GM21737 (cell line): ENCODE measurements at regions not wholly inside any gene's neighbourhood (a gene's known extent, or its start where the extent isn't known, plus 50 kb on each side); places are given as distances from the start of the nearest gene placed in this dataset.
"Not testable (repeated sequence)": the region's sequence is repeated elsewhere in the genome, so short reads cannot be mapped to it uniquely, and the experiment has no call there.

Experiments used
- ATAC-seq: cut with Tn5 transposase; IDR thresholded peaks from one replicate; pipeline ENCODE4 v1.9.1; 2021; ENCODE audit warnings: mild to moderate bottlenecking, moderate library complexity; ENCODE audit not compliant: unreplicated experiment

DNA sequence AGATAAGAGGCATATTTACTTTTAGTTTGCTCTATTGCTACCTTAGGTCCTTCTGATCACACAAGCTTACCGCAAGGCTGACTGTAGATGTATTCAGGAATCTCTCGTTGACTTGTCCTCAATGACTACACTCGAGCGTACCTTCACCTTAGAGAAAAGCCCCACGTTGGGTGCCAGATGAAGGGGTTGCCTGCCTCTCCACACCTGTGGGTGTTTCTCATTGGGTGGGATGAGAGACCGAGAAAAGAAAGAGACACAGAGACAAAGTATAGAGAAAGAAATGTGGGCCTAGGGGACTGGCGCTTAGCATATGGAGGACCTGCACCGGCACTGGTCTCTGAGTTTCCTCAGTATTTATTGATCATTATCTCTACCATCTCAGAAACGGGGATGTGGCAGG, 51.8 kb downstream of the ASCL4 start:
- no peak for ATAC-seq

DNA sequence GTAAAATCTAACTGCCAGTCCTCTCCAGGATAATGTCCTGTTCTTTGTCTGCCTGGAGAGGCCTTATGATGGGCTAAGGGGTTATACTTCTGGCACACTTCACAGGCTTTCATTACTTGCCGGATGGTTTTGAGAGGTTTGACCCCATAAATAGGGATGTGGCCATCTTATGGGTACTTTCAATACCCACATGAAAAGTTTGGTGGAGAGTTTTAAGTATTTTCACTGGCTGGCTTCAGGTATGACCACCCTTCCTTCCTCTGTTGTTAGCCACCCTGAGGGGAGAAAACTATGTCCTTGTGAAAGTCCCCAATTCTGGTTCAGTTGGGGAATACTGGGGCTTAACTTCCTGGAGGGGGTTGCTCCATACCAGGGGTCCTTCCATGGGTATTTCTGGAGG, 54.8 kb downstream of the ASCL4 start:
- ATAC-seq: no peak

DNA sequence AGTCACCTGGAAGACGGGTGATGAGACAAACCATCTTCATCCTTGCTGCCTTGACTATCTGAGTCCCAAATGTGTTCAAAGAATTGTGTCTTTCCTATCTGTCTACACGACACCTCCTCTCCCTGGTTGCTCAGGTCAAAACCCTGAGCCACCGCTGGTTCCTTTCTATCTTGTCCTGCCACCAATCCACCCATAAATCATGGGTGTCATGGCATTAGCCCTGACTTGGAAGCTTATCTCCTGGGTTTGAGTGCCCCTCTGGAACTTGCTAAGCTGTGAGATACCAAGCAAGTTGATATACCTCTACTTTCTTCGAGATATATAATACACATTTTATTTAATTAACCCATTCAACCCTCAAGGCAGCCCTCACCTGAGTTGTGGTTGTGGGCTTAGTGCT, 57.9 kb downstream of the ASCL4 start:
- no peak for ATAC-seq

DNA sequence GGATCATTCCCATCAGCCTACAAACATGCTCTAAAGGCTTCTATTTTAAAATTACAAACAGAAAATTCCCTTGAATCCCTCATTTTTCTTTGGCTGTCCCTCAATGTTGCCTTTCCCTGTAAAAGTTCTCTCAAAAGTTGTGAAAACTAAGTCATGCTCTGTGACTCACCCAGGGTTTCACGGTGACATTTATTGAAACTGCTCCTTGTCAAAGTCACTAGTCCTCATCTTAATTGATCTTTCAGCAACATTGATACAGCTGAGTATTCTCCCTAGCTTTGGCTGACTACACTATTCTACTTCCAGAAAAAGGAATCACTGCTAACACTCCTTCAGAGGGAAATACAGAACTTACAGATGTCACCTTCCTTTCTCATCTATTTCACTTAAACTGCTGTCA, 65.7 kb downstream of the ASCL4 start:
- ATAC-seq: no peak

DNA sequence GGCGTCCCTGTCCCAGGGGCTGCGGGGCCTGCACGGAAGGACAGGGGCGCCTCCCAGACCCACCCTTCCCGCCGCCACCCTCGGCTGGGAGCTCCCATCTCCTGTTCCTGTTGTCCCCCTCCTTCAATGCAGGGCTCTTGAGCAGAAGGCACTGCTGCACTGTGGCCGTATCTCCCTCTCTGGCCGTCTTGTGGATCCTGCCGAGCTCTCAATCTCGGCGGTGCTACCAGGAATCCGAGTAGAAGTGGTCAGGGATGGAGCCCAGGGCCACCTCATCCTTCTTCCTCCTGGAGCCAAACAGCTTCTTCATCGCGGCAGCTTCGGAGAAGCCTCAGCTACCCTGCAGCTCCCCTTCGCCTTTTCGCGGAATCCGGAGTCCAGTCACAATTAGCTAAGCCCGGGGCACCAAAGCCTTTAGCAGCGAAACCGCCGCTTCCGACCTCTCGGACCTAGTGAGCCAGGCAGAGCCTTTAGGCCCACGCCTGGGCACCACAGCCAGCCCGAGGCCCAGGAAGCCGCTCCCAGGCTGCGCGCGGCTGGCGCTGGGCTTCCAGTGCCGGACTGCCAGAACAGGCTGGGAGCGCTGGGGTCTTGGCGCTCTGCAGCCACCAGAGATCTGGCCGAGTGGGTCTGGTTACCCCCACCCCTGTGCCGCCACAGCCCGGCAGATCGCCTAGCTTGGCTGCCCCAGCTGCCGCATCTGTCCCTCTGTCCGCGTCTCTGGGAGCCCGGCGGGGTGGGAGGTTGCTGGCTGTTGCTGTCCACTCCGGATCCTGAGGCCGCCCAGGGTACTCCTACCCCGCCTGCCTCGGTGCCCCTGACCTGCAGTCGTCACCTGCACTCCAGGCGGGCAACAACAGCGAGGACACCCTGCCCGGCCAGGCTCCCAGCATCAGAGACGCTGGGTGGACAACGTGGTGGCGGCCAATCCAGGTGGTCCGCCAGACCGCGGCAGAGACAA, 69.1 kb downstream of the ASCL4 start:
- ATAC-seq: no peak

DNA sequence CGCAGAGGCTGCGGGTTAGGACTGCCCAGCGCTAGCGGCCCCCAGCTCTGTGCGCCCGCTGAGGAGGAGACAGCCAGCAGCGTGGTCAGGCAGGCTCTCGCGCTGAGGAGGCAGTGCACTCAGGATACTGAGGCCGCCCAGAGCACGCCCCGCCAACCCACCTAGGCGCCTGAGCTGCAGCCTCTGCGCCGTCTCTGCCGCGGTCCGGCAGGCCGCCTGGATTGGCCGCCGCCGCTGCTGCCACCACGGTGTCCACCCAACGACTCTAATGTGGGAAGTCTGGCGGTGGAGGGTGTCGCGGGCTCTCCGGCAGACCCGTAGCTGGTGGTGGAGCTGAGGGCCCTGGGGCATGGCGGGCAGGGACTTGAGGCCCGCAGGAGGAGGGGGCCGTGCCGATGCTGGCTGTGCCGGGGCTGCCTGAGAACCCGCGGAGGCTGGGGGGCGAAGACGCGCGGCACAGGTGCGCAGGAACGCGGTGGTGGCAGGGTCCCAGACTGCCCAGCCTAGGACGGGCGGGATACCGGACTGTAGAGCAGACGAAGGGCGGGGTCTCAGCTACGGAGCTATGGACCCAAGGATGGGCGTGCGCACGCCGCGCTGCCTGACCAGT, 69.9 kb downstream of the ASCL4 start:
- ATAC-seq: no peak

DNA sequence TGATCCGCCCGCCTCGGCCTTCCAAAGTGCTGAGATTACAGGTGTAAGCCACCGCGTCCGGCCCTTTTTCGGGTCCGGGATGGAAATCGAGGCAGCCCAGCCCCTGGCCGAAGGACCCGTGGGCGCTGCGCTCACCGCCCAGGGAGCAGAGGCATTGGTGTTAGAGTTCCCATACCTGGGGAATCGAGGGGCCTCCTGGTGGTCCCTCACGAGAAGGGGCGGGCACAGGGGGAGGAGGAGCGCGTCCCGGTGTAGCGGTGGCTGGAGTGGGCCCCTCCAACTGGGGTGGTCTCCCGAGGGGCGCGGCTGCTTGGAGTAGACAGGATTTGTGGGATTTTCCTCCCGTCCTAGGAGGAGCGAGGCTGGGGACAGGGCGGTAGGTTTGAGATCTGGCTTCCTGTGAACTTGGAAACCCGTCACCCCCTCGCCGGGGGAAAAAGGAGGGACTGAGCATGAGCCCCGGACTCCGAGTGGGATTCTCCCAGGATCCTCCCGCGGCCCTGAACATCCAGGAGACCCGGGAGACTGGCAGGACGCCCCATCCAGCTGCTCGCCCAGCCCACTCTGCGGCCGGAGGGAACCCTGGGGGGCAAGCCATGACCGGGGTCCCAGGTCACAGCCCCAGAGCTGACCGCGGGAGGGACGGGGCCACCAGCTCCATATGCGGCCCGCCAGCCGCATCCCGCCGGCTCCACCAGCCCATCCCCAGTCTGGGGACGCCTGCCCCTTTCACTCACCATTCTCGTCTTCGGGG, 70.9 kb downstream of the ASCL4 start:
- no peak for ATAC-seq

DNA sequence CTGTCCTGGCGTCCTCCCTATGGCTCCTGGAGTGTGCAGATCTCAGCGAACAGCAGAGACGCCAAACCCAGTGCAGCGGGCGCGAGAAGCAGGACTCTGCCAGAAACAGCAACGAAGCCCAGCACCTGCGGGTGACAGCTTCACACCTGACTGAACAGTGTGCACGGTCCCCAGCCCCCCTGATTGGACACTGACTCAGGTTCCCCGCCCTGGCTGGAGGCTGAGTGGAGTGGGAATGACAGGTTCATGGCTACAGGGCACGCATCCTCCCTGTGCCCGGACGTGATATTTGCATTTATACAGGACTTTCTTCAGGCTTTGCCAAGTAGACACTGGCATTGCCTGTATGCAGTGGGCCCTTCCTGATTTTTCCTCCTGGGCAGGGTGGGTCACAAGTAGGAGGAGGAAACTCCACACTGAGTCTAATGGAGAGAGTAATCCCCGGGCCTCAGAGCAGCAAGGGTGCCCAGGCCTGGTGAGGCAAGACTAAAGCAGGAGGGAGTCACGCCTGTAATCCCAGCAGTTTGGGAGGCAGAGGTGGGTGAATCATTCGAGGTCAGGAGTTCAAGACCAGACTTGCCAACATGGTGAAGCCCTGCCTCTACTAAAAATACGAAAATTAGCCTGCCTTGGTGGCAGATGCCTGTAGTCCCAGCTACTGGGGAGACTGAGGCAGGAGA, 71.6 kb downstream of the ASCL4 start:
- ATAC-seq: no peak

DNA sequence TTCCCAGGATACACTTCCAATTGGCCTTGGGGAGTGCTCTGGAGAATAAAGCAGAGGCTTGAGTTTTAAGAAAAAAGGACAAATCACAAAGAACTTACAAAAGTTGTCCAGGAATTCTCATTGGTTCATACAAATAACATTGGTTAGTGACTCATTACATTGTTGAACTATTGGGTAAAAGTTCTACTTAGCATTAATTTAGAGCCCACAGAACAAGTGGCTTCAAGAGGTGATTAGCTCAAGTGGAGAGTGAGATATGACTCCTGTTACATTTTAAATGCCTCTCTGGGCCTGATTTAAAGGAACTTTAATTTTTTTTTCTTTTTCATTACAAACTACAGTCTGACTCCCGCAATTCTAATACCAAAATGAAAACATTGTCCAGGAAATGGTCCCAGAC, 72.9 kb downstream of the ASCL4 start:
- no peak for ATAC-seq

DNA sequence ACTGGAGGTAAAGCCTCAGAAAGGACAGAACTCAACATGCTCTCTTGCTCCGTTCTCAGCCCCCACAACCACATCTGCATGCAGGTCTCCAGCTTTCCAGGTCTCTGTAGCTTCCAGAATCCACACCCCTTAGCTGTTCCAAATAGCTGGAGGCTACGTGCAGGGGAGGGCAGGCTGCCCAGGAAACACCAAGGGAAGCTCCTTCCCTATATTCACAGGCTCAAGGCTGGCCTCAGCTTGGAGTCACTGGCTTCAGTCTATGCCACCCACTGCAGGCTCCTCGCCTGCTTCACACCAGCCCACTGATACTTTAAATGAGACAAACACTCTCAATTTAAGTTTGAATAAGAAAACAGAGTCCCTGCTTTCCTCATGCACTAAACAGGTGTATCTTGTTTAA, 73.3 kb downstream of the ASCL4 start:
- ATAC-seq: no peak

DNA sequence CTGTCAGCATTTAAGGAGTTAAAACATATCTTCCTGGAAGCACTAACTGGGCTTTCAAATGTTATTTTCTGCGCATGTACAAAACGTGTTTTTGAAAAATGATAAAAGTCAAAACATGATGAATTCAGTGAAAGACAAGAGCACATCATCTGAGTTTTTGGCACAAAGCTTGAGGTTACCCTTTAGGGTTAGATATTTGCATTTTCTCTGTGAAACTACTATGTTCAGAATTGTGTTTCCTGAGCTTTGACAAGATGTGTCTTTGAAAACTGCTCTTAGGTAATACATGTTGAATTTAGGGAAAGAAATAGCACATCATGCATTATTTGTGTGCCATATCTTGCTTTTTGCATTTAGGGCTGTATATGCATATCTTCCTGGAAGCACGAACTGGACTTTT, 79.0 kb downstream of the ASCL4 start:
- ATAC-seq: no peak

DNA sequence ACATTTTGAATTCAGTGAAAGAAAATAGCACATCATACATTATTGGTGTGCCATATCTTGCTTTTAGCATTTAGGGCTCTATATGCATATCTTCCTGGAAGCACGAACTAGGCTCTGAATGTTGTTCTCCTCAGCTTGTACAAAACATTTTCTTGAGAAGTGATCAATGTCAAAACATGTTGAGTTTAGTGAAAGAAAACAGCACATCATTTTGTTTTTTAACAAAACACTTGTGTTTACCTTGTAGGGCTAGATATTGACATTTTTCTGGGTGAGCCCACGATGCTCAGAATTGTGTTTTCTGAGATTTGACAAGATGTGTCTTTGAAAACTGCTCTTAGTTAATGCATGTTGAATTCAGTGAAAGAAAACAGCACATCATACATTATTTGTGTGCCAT, 81.0 kb downstream of the ASCL4 start:
- no peak for ATAC-seq

DNA sequence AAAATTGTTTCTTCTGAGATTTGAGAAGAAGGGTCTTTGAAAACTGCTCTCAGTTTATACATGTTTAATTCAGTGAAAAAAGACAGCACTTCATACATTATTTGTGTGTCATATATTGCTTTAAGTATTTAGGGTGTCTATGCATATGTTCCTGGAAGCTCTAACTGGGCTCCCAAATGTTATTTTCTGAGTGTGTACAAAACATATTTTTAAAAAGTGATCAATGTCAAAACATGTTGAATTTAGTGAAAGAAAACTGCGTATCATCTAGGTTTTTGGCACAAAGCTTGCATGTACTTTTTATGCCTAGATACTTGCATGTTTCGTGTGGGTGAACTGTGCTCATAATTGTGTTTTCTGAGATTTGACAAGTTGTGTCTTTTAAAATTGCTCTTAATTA, 81.6 kb downstream of the ASCL4 start:
- ATAC-seq: no peak

DNA sequence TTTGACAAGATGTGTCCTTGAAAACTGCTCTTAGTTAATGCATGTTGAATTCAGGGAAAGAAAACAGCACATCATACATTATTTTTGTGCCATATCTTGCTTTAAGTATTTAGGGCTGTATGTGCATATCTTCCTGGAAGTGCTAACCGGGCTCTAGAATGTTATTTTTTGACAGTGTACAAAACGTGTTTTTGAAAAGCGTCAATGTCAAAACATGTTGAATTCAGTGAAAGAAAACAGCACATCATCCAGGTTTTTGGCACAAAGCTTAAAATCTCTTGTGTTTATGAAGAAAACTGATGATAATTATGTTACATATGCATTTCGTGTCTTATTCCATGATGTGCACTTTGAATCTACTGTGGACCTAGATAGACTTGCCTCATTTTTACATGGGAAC, 82.7 kb downstream of the ASCL4 start:
- ATAC-seq: no peak

DNA sequence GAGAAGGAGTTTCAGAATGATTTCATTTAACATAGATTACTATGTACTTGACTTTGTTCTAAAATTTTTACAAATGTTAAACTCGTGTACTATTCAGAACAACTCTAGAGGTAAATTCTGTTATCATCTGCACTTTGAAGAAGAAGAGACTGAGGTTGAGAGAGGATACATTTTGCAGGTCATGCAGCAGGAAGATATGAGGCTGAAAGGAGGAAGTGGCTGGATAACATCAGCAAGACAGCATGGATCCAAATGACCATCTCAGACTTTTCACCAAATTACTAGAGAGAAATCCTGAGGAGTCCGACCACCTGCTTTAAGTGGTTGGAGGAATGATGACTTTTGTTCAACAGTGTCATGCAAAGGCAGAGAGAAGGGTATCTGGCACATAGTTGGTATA, 84.9 kb downstream of the ASCL4 start:
- no peak for ATAC-seq

DNA sequence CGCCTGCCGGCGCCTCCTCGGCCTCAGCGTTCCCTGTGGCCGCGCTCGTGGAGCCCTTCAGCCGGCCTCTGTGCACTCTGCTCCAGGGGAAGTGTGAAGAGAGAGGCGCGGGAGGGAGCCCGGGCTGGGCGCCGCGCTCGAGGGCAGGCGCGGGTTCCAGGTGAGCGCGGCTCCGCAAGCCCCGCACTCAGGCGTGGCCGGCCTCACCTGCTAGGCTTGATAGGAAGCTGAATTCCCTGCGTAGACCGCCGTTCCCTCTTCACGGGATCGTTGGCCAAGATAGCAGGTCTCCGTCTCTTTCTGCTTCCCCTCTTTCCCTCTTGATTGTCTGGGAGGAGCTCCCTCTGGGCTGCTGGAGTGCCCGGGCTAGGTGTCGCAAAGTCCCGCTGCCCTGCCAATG, 89.7 kb downstream of the ASCL4 start:
- no peak for ATAC-seq

DNA sequence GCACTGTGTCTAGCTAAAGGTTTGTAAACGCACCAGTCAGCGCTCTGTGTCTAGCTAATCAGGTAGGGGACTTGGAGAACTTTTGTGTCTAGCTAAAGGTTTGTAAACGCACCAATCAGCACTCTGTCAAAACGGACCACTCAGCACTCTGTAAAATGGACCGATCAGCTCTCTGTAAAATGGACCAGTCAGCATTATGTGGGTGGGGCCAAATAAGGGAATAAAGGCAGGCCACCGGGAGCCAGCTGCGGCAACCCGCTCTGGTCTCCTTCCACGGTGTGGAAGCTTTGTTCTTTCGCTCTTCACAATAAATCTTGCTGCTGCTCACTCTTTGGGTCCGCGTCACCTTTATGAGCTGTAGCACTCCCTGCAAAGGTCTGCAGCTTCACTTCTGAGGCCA, 90.2 kb downstream of the ASCL4 start:
- ATAC-seq: not testable (repeated sequence)

DNA sequence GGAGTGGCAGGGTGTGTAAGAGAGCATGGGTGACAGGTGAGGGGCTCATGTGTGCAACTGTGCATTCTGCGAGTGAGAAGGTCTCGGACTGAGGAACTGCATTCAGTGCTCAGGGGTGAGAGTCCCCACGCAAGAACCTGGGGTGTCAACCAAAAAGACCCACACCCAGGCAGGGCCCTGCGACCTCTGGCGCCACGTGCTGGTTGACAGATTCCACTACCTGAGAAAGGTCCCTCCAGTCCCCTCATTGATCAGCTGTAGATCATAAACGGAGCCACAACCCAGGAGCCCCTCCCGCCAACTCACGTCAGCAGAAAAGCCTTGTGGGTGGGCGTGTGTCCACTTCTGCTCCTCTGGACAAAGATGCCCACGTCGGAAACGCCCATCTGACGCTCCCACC, 98.7 kb downstream of the ASCL4 start:
- no peak for ATAC-seq

DNA sequence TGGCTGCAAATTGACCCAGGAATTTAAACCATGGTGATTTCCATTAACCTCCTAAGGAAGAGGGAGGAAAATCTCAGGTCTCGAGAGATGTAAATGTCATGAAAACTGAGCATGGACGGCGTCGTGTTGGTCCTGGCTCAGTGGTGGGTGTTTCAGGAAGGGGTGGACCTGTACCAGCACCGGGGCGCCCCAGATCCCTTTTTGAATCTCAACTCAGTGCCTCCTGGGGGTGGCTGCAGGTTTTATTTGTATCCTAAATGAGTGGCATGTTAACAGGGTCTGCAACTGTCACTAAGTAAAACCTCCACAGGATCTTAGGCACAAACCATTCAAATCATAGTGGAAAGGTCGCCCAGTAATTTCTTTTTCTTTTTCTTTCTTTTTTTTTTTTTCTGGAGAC, 101.3 kb downstream of the ASCL4 start:
- no peak for ATAC-seq

DNA sequence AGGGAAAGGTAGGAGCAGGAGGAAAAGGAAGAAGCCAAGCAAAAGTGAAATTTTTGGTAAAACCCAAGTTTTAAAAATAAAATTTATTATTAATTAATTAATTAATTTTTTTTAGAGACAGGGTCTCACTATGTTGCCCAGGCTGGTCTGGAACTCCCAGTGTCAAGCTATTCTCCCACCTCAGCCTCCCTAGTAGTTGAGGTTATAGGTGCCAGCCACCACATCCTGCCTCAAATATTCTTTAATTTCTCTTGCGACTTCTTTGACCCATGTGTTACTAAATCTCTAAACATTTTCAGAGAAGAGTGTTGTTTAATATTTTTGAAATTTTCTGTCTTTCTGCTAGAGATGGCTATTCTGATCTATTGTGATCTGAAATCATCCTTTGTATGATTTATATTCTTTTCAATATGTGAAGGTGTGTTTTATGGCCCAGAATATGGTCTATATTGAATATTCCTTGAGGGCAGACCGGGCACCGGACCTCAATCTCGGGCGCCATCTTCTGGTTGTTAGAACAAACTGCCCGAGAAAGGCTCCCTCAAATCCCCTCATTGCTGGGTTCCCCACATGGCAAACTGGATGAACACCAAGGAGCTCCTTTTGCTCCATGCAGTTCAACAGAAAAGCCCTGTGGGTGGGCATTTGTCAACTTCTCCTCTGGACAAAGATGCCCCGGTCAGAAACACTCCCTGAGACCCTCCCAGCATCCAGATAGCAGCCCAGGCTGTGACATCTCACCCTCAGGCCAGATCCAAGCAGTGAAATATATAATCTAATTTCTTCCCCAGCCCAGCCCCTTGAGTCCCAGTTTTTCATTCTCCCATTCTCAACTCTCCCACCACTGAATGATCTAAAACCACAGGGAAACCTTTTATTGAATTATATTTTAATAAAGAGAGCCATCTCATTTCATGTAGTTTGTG, 110.5 kb downstream of the ASCL4 start:
- ATAC-seq: no peak
